MCF 10A (cell line): ENCODE measurements at regions not wholly inside any gene's neighbourhood (a gene's known extent, or its start where the extent isn't known, plus 50 kb on each side); places are given as distances from the start of the nearest gene placed in this dataset.

Experiments used
- BruUV-seq: library from RNA; stranded (reverse); fragments of 400-500 nt; replicated peaks from 2 replicates; lab custom pipeline; 2021; lab: Mats Ljungman, UMichigan
- CTCF ChIA-PET: fragments of 300-600 bp; sonication (Branson Sonifier 250); formaldehyde crosslinking; extraction: SDS; loops from one replicate; lab custom pipeline; 2021; ENCODE audit warnings: antibody characterized with exemption, inconsistent platforms; lab: Yijun Ruan, JAX
- POLR2A ChIA-PET: fragments of 300-600, 350-650 bp; sonication (Branson Sonifier 250); formaldehyde crosslinking; extraction: SDS; loops from one replicate; lab custom pipeline; 2020; ENCODE audit warnings: antibody characterized with exemption, inconsistent platforms; lab: Yijun Ruan, JAX
- DNase-seq: peaks from one replicate; pipeline ENCODE4 v3.0.0-alpha.2; 2018; ENCODE audit not compliant: unreplicated experiment
- H3K27ac Mint-ChIP-seq: one replicate; pipeline ENCODE4 v1.8.0; 2022; ENCODE audit warnings: mild to moderate bottlenecking, low read depth, mixed read lengths; ENCODE audit not compliant: unreplicated experiment
- H3K27me3 Mint-ChIP-seq: one replicate; pipeline ENCODE4 v1.8.0; 2022; ENCODE audit warnings: mixed read lengths; ENCODE audit not compliant: insufficient read depth, unreplicated experiment
- H3K36me3 Mint-ChIP-seq: one replicate; pipeline ENCODE4 v1.8.0; 2022; ENCODE audit warnings: mild to moderate bottlenecking, moderate library complexity, mixed read lengths; ENCODE audit not compliant: insufficient read depth, unreplicated experiment
- H3K4me1 Mint-ChIP-seq: one replicate; pipeline ENCODE4 v1.8.0; 2022; ENCODE audit warnings: mixed read lengths; ENCODE audit not compliant: insufficient read depth, unreplicated experiment
- H3K4me3 Mint-ChIP-seq: one replicate; pipeline ENCODE4 v1.8.0; 2022; ENCODE audit warnings: mild to moderate bottlenecking, moderate library complexity, mixed read lengths; ENCODE audit not compliant: unreplicated experiment
- H3K9me3 Mint-ChIP-seq: one replicate; pipeline ENCODE4 v1.8.0; 2022; ENCODE audit warnings: mixed read lengths; ENCODE audit not compliant: unreplicated experiment
- intact Hi-C: fragments of 100-400 bp; cut with micrococcal nuclease; formaldehyde crosslinking; loops from 2 replicates; pipeline ENCODE4 v1.14.1; 2022
- TF ChIP-seq, protein P1 (sequence below): fragments of 200-600 bp; IDR thresholded peaks from one replicate; pipeline ENCODE4 v1.8.0; 2022; ENCODE audit warnings: antibody characterized with exemption, mild to moderate bottlenecking; ENCODE audit not compliant: unreplicated experiment

DNA sequence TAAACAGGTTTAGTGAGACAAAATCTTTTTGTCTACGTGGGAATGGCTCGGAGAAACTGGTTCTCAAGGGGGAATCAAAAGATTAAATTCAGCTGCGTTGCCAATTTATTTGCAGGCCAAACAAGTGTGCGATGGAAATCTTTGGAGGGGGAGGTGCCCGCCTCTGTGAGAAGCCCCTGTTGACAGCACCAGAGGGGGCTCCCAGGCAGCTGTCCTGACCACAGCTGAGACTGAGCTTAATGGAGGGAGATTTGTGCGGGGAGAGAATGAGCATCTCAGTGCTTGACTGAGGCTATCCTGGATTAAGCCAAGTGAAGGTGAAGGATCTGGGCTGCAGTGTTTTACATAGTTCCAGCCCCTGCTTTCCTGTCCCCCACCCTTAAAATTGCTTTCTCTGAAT lies 169.7 kb downstream of the ATG4C start:
- ChIA-PET POLR2A (no interaction called here), CTCF (interaction anchor here (2.3 kb wide), 1 partner anchor 9 kb away, joined by 10 read pairs; no protein-coding TSS in a partner anchor)
- no peak overlapping the region for H3K4me3 Mint-ChIP-seq
- no peaks in the 10 kb centered on the region for H3K9me3 Mint-ChIP-seq
- H3K4me1 Mint-ChIP-seq: no peaks in the 10 kb centered on the region
- intact Hi-C loops: no loop called here
- DNase-seq: no peak
- no peak overlapping the region for H3K27ac Mint-ChIP-seq
- H3K27me3 Mint-ChIP-seq: peaks cover 52% of the 10 kb centered on the region
- no TSS peak for BruUV-seq
- H3K36me3 Mint-ChIP-seq: no peaks in the 10 kb centered on the region
- TF ChIP-seq, protein P1, sequence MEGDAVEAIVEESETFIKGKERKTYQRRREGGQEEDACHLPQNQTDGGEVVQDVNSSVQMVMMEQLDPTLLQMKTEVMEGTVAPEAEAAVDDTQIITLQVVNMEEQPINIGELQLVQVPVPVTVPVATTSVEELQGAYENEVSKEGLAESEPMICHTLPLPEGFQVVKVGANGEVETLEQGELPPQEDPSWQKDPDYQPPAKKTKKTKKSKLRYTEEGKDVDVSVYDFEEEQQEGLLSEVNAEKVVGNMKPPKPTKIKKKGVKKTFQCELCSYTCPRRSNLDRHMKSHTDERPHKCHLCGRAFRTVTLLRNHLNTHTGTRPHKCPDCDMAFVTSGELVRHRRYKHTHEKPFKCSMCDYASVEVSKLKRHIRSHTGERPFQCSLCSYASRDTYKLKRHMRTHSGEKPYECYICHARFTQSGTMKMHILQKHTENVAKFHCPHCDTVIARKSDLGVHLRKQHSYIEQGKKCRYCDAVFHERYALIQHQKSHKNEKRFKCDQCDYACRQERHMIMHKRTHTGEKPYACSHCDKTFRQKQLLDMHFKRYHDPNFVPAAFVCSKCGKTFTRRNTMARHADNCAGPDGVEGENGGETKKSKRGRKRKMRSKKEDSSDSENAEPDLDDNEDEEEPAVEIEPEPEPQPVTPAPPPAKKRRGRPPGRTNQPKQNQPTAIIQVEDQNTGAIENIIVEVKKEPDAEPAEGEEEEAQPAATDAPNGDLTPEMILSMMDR: no peak

DNA sequence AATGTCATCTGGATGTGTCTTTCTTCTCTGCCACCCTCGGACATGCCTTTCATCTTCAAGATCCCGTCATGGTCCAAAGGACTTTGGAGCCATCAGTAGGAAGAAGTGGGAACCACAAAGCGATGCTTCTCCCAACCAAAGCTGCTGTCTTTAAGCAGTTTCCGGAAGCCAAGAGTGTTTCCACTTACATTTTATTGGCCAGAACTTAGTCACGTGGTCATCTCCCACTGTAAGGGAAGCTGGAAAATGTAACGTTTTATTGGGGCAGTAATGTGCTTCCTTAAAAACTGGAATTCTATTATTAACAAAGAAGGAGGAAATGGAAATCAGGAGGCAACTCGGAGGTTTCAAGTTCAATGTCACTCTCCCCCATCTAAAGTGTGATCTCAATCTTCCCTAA lies 170.8 kb downstream of the ATG4C start:
- POLR2A ChIA-PET: interaction anchor here (0.6 kb wide), 1 partner anchor 112 kb away, joined by 3 read pairs; no protein-coding TSS in a partner anchor
- TF ChIP-seq, protein P1: no peak
- H3K4me3 Mint-ChIP-seq: no peak overlapping the region
- H3K4me1 Mint-ChIP-seq: no peaks in the 10 kb centered on the region
- DNase-seq: no peak
- intact Hi-C loops: no loop called here
- CTCF ChIA-PET: interaction anchor here (2.3 kb wide), 1 partner anchor 8 kb away, joined by 10 read pairs; no protein-coding TSS in a partner anchor
- no peaks in the 10 kb centered on the region for H3K36me3 Mint-ChIP-seq
- no peak overlapping the region for H3K27ac Mint-ChIP-seq
- no TSS peak for BruUV-seq
- H3K9me3 Mint-ChIP-seq: no peaks in the 10 kb centered on the region
- H3K27me3 Mint-ChIP-seq: peaks cover 52% of the 10 kb centered on the region

DNA sequence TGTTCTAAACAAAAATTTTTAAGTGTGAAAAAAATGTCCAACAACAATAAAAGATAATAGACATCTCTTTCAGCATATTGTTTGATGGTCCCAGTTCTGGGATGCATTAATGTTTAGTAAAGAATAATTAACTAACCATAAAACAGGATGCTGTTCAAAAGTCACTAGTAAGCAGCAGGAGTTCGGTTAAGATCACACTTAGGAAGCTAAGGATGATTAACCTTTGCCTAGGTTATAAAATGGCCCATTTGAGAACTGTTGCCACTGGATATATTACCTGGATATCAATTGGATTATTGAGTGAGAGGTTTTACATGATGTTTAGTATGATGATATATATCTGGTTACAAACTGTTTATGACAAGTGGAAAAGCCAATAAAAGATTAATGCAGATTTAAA lies 171.7 kb downstream of the ATG4C start:
- H3K27me3 Mint-ChIP-seq: peaks cover 53% of the 10 kb centered on the region
- H3K27ac Mint-ChIP-seq: no peak overlapping the region
- no peaks in the 10 kb centered on the region for H3K4me1 Mint-ChIP-seq
- H3K4me3 Mint-ChIP-seq: no peak overlapping the region
- TF ChIP-seq, protein P1: no peak
- intact Hi-C loops: no loop called here
- ChIA-PET POLR2A (no interaction called here), CTCF (no interaction called here)
- DNase-seq: no peak
- BruUV-seq: no TSS peak
- no peaks in the 10 kb centered on the region for H3K36me3 Mint-ChIP-seq
- H3K9me3 Mint-ChIP-seq: no peaks in the 10 kb centered on the region

DNA sequence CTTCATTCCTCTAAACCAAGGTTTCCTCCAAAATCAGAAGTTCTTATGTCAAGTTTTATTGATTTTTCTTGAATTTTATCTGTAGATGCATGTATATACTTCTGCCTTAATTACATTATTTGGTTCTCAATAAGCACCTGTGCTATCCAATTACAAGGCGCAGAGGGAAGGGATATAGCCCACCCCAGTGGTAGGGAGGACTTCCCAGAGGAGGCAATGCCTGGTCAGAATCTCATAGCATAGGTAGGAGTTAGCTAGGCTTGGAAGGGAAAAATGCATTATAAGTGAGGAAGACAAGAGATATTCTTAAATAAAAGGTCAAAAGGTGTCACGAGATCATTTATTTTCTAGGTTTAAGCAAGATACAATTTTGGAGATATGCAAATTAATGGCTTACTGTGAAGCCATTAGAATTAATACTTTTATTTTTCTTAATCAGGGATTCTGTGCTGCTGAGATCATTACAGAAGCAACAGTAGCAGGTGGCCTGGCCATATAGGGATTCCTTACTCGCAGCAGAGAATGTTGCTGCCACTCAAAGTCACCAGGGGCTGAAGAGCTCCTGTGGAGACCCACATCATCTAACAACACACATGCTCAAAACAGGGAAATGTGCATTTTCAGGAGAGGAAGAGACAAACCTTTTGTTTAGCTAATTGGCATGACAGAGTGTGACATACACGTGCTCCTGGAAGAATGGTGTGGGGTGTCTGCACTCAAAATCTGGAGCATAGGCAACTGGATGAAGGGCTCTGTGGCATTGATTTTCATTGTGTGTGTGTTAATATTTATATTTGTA lies 178.3 kb downstream of the ATG4C start:
- H3K4me1 Mint-ChIP-seq: no peaks in the 10 kb centered on the region
- POLR2A ChIA-PET: interaction anchor here (0.9 kb wide), 1 partner anchor 8 kb away, joined by 3 read pairs; no protein-coding TSS in a partner anchor
- BruUV-seq: no TSS peak
- no peaks in the 10 kb centered on the region for H3K9me3 Mint-ChIP-seq
- no peak overlapping the region for H3K27ac Mint-ChIP-seq
- DNase-seq: no peak
- intact Hi-C loops: no loop called here
- CTCF ChIA-PET: interaction anchor here (0.7 to 2.1 kb wide), 3 partner anchors 8 to 575 kb away, joined by 3 to 10 read pairs (median 5); no protein-coding TSS in a partner anchor
- peaks cover 35% of the 10 kb centered on the region for H3K27me3 Mint-ChIP-seq
- H3K36me3 Mint-ChIP-seq: no peaks in the 10 kb centered on the region
- TF ChIP-seq, protein P1: no peak
- no peak overlapping the region for H3K4me3 Mint-ChIP-seq
